GM03348 (cell line): ENCODE measurements at regions not wholly inside any gene's neighbourhood (a gene's known extent, or its start where the extent isn't known, plus 50 kb on each side); places are given as distances from the start of the nearest gene placed in this dataset.
A peak's percentile ranks its signal among the peaks of the same experiment; 100 is the strongest.

ENCODE experiments used
- DNase-seq: peaks from one replicate; pipeline ENCODE4 v3.0.0; 2012; ENCODE audit warnings: low spot score

GRCh38 chr17:34711646-34712045 lies 132.3 kb downstream of the TMEM132E start:
- DNase-seq, result no peak

- DNase-seq, result no peak
These were observed 130.8 kb downstream of the TMEM132E start for GRCh38 chr17:34710226-34710625.

- DNase-seq, result no peak
These were observed 129.9 kb downstream of the TMEM132E start for GRCh38 chr17:34709158-34709754.

GRCh38 chr17:34706029-34706428 lies 126.6 kb downstream of the TMEM132E start:
- DNase-seq, result no peak

GRCh38 chr17:34703533-34703932 lies 124.2 kb downstream of the TMEM132E start:
- DNase-seq, result peak; percentile 33

- no peak for DNase-seq
These were observed 119.8 kb downstream of the TMEM132E start for GRCh38 chr17:34699181-34699580.

- no peak for DNase-seq
These were observed 113.5 kb downstream of the TMEM132E start for GRCh38 chr17:34692920-34693319.
